KBM-7 (cell line): ENCODE measurements at regions not wholly inside any gene's neighbourhood (a gene's known extent, or its start where the extent isn't known, plus 50 kb on each side); places are given as distances from the start of the nearest gene placed in this dataset.

Experiments
- DNase-seq: peaks from one replicate; pipeline ENCODE4 v3.0.0-alpha.2; 2015
- in situ Hi-C: fragments of 300-500 bp; cut with MboI; formaldehyde crosslinking; loops from 2 replicates; pipeline ENCODE4 v1.14.3; 2020; ENCODE audit warnings: low sequenced_read_pairs, low pct_unique_long_range_greater_than_20kb, mixed read lengths

GRCh38 chr11:28481616-28482480 is 373.7 kb downstream of the METTL15 start:
- in situ Hi-C loops, result no loop called here
- DNase-seq, result no peak

GRCh38 chr11:28480406-28480805 is 372.2 kb downstream of the METTL15 start:
- no peak for DNase-seq
- in situ Hi-C loops, result no loop called here

GRCh38 chr11:28476864-28477263 is 368.7 kb downstream of the METTL15 start:
- DNase-seq, result no peak
- in situ Hi-C loops, result no loop called here

- in situ Hi-C loops, result no loop called here
- no peak for DNase-seq
These were observed 367.9 kb downstream of the METTL15 start for GRCh38 chr11:28476049-28476448.

- in situ Hi-C loops, result no loop called here
These were observed 364.7 kb downstream of the METTL15 start for GRCh38 chr11:28472904-28473303.

GRCh38 chr11:28471537-28471936 is 363.3 kb downstream of the METTL15 start:
- no peak for DNase-seq
- in situ Hi-C loops, result no loop called here

More at GRCh38 chr11:28472904-28473303, 364.7 kb downstream of the METTL15 start:
- DNase-seq, result no peak

- DNase-seq, result no peak
- in situ Hi-C loops, result no loop called here
These were observed 362.0 kb downstream of the METTL15 start for GRCh38 chr11:28470180-28470579.

- in situ Hi-C loops, result no loop called here
- no peak for DNase-seq
These were observed 358.3 kb downstream of the METTL15 start for GRCh38 chr11:28466506-28466905.

- in situ Hi-C loops, result no loop called here
- no peak for DNase-seq
These were observed 356.2 kb downstream of the METTL15 start for GRCh38 chr11:28464252-28464867.

GRCh38 chr11:28463826-28464225 is 355.6 kb downstream of the METTL15 start:
- in situ Hi-C loops, result no loop called here
- no peak for DNase-seq

- no peak for DNase-seq
- in situ Hi-C loops, result no loop called here
These were observed 353.7 kb downstream of the METTL15 start for GRCh38 chr11:28461846-28462245.

GRCh38 chr11:28461338-28461737 is 353.1 kb downstream of the METTL15 start:
- in situ Hi-C loops, result no loop called here
- DNase-seq, result no peak

GRCh38 chr11:28460348-28460747 is 352.2 kb downstream of the METTL15 start:
- in situ Hi-C loops, result no loop called here
- DNase-seq, result no peak

GRCh38 chr11:28459912-28460311 is 351.7 kb downstream of the METTL15 start:
- in situ Hi-C loops, result no loop called here
- no peak for DNase-seq

GRCh38 chr11:28457481-28458065 is 349.4 kb downstream of the METTL15 start:
- in situ Hi-C loops, result no loop called here
- no peak for DNase-seq

- DNase-seq, result no peak
- in situ Hi-C loops, result no loop called here
These were observed 340.0 kb downstream of the METTL15 start for GRCh38 chr11:28448186-28448585.

GRCh38 chr11:28447226-28447625 is 339.0 kb downstream of the METTL15 start:
- DNase-seq, result no peak
- in situ Hi-C loops, result no loop called here

GRCh38 chr11:28442131-28442530 is 333.9 kb downstream of the METTL15 start:
- in situ Hi-C loops, result no loop called here
- DNase-seq, result no peak

- in situ Hi-C loops, result no loop called here
- DNase-seq, result no peak
These were observed 331.2 kb downstream of the METTL15 start for GRCh38 chr11:28439403-28439802.

GRCh38 chr11:28420099-28420498 is 311.9 kb downstream of the METTL15 start:
- in situ Hi-C loops, result no loop called here
- DNase-seq, result no peak
